GM21619 (cell line): ENCODE measurements at regions not wholly inside any gene's neighbourhood (a gene's known extent, or its start where the extent isn't known, plus 50 kb on each side); places are given as distances from the start of the nearest gene placed in this dataset.

ENCODE experiments used
- ATAC-seq: cut with Tn5 transposase; IDR thresholded peaks from one replicate; pipeline ENCODE4 v1.9.1; 2021; ENCODE audit not compliant: unreplicated experiment

GRCh38 chr5:91433861-91434260, 50.7 kb upstream of the ARRDC3 start:
- no peak for ATAC-seq
